Colon (tissue), 2 donors: ENCODE measurements at regions not wholly inside any gene's neighbourhood (a gene's known extent, or its start where the extent isn't known, plus 50 kb on each side); places are given as distances from the start of the nearest gene placed in this dataset.

Experiments used
- FAIRE-seq: peaks from 2 replicates; lab custom pipeline; 2012; peaks lifted over from hg19 to GRCh38; lab: Jason Lieb, UNC
- donor health status: control.
- donor health status: control.

- FAIRE-seq, result no peak
These were observed 199.8 kb upstream of the ZIC3 start for GRCh38 chrX:137366018-137366633.

GRCh38 chrX:137363559-137363958 lies 202.4 kb upstream of the ZIC3 start:
- no peak for FAIRE-seq

GRCh38 chrX:137362583-137362982 lies 203.3 kb upstream of the ZIC3 start:
- FAIRE-seq, result no peak

GRCh38 chrX:137354851-137355250 lies 211.1 kb upstream of the ZIC3 start:
- no peak for FAIRE-seq

GRCh38 chrX:137353404-137353803 lies 212.5 kb upstream of the ZIC3 start:
- FAIRE-seq, result no peak

GRCh38 chrX:137352101-137352660 lies 213.7 kb upstream of the ZIC3 start:
- no peak for FAIRE-seq

- FAIRE-seq, result no peak
These were observed 223.0 kb upstream of the ZIC3 start for GRCh38 chrX:137342969-137343368.

DNA sequence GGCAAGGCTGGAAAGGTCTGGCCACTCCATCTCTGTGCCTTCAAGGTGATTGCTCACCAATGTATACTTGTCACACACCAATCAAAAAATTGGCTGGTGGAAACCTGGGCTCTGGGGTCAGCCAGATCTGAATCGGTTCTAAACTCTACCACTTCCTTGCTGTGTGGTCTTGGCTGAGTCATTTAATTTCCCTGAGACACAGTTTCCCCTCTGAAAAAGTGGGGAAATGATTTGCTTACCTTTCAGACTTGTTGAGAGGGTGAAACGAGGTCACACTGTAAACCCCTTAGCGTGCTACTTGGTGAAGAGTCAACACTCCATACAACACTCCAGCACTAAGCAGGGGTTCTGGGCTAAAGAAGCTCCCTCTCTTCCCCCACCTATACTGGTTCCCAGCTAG lies 252.3 kb upstream of the ZIC3 start:
- FAIRE-seq, result no peak

GRCh38 chrX:137305404-137305803 lies 260.5 kb upstream of the ZIC3 start:
- FAIRE-seq, result no peak

- no peak for FAIRE-seq
These were observed 263.4 kb upstream of the GPR101 start for GRCh38 chrX:137297167-137297566.

- no peak for FAIRE-seq
These were observed 256.2 kb upstream of the GPR101 start for GRCh38 chrX:137290011-137290410.

DNA sequence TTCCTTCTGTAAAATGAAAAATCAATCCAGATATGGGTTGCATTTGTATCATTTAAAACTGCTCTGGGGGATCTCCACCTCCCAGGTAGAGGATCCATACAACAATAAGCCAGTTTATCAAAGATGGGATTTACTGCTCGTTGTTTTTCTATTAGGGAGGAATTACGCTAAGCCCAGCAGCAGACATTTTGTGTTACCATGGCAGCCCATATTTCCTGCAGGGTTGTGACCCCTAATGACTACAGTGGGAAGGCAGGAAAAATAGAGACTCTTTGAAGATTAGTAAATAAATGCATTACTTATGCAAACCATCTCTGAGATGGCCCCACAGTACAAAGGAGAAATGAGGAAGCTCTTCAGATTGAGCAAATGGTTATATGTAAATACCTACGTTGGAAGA lies 253.4 kb upstream of the GPR101 start:
- FAIRE-seq, result no peak

GRCh38 chrX:137286423-137286822 lies 252.6 kb upstream of the GPR101 start:
- peak; percentile 53 for FAIRE-seq

GRCh38 chrX:137278825-137279224 lies 245.0 kb upstream of the GPR101 start:
- no peak for FAIRE-seq

- FAIRE-seq, result no peak
These were observed 229.6 kb upstream of the GPR101 start for GRCh38 chrX:137263374-137263773.

DNA sequence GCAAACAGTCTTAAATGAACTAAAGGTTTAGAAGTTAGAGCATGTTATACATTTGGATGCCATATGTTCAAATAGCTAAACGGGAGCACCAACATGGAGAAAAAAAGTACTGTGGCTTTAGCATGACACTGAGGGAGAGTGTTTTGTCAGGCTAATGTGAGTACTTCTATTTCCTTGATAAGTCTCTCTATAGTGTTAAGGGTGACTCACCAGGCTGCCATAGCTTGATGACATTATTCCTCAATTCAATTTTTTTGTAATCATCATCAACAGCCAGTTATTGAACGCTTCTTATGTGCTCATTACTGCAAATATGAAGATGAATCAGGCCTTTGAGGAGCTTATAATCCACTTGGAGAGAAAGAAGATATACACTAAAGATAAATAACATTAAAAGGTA lies 211.4 kb upstream of the GPR101 start:
- no peak for FAIRE-seq

DNA sequence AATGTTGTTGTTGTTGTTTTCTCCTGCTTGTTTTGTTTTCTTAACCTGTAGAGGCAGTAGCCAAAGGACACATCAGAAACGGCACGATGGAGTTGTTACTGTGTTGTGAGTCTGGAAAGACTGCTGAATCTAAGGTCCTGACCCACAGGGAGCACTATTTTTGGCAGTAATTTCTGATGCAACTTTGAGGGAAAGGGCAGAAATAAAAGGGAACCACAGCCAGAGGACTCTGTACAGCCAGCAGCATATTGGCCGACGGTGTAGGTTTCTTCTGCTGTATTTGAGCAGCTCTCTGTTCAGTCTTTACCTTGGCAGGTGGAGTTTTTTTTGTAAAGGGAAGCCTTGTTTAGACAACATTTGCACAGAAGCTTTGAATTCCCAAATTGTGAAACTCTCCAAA lies 203.0 kb upstream of the GPR101 start:
- no peak for FAIRE-seq

DNA sequence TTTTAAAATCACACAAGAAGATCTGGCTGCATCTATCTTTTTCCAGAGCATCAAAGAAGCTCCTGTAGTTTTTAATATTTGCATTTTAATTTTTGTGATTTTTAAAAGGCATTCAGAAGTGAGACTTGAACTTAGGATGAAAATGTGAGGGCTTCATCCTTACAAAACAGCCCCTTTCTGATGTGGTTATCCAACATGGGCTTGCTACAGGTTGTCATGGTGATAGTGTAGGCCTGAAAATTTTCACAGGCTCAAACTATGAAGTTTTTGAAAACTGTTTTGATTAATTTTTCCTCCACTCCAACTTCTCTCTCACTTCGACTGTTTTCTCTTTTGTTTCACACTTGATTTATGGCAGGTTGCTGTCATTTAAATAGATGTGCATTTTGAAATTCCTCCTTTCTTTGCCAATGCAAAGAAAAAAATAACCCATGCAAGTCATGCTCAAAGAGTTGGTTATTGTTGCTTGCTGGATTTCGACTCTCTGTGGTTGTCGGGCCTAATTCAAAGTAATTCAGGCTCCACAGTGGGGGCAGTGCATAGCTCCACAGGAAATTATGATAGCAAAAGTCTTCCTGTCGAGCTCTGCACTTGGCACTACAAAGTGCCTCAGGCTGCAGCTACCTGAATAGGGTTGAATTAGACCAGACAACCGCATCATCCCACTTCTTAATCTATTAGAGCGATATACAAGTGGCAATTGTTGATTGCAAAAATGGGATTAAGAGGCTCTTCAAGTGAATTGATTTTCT lies 201.0 kb upstream of the GPR101 start:
- no peak for FAIRE-seq

- FAIRE-seq, result no peak
These were observed 199.7 kb upstream of the GPR101 start for GRCh38 chrX:137233478-137233877.

DNA sequence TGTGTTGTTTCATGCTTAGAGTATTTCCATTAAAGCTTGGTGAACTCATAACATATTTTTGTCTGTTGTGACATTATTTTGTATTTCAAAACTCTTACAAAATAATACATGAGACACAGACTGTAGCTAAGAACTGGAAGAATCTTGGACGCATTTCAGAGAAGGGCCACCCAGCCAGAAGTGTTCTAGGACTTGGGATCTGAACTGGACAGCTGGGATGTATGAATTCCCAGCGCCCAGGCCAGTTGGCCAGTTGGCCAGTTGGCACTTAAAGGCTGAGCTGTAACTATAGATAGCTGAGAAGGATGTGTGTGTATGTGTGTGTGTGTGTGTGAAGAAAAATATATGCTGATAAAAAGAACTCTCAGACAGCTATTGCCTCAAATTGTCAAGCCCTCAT lies 193.4 kb upstream of the GPR101 start:
- no peak for FAIRE-seq

DNA sequence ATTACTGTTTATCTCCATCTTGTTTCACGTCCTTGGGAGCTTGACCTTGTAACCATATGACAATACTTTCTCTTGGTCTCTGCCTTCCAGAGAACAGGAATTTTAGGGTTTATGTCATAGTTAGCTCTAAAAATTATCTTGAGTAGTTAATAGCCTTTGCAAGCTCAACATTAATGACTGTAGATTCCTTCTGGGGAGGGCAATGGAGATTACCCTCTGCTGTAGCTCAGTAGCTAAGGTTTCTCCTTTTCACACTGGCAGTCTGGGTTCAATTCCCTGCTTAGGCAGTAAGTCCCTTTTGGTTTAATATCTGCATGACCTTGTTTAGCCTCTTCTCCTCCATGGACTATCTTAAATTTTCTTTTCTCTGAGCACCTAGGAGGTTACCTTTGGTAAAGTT lies 181.7 kb upstream of the GPR101 start:
- no peak for FAIRE-seq

GRCh38 chrX:137212078-137212632 lies 178.4 kb upstream of the GPR101 start:
- FAIRE-seq, result no peak

GRCh38 chrX:137198040-137198439 lies 164.2 kb upstream of the GPR101 start:
- no peak for FAIRE-seq
